GM12891 (cell line): ENCODE measurements at regions not wholly inside any gene's neighbourhood (a gene's known extent, or its start where the extent isn't known, plus 50 kb on each side); places are given as distances from the start of the nearest gene placed in this dataset.

Experiments
- PAX5 ChIP-seq: IDR thresholded peaks from 2 replicates; pipeline ENCODE4 v1.6.1; 2011; ENCODE audit warnings: low read length, moderate library complexity, mild to moderate bottlenecking; ENCODE audit not compliant: insufficient read depth, severe bottlenecking
- POLR2A ChIP-seq: IDR thresholded peaks from 2 replicates; pipeline ENCODE4 v1.6.1; 2011; ENCODE audit warnings: low read depth, low read length, control low read depth
- POLR2AphosphoS5 ChIP-seq: IDR thresholded peaks from 2 replicates; pipeline ENCODE4 v1.6.1; 2011; ENCODE audit warnings: low read depth, low read length, control low read depth
- POU2F2 ChIP-seq: IDR thresholded peaks from 2 replicates; pipeline ENCODE4 v1.6.1; 2011; ENCODE audit warnings: low read depth, mild to moderate bottlenecking, control low read depth, low read length, moderate library complexity
- SPI1 ChIP-seq: IDR thresholded peaks from 2 replicates; pipeline ENCODE4 v1.6.1; 2011; ENCODE audit warnings: low read depth, low read length, control low read depth
- TAF1 ChIP-seq: IDR thresholded peaks from 2 replicates; pipeline ENCODE4 v1.6.1; 2011; ENCODE audit warnings: low read depth, low read length, control low read depth

- TF ChIP-seq POLR2A, result no peak
- TF ChIP-seq SPI1, result no peak
- no peak for TF ChIP-seq PAX5
- no peak for TF ChIP-seq TAF1
- no peak for TF ChIP-seq POLR2AphosphoS5
- no peak for TF ChIP-seq POU2F2
Observed at GRCh38 chr17:45646288-45646988, 137.7 kb upstream of the CRHR1 start.
